ENCODE measurements at regions not wholly inside any gene's neighbourhood (a gene's known extent, or its start where the extent isn't known, plus 50 kb on each side); places are given as distances from the start of the nearest gene placed in this dataset.

DNA sequence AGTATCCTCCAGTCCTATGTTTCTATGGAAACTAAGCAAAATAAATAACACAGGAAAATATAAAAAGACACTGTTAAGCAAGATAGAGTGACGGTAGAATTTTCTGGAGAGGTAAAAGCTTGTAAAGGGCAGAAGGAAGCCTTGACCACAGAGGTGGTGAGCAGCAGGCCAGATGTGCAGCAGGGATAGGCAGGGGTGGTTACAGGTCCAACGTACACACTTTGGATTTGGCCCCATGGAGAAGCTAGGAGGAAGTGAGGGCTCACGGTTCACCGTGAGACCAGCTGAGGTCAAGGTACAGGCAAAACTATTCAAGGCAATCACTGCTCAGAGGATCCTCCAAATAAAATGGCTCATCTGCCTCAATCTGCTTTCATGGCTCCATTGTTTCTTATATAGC lies 242.8 kb downstream of the B3GLCT start:
- no peak for DNase-seq

DNA sequence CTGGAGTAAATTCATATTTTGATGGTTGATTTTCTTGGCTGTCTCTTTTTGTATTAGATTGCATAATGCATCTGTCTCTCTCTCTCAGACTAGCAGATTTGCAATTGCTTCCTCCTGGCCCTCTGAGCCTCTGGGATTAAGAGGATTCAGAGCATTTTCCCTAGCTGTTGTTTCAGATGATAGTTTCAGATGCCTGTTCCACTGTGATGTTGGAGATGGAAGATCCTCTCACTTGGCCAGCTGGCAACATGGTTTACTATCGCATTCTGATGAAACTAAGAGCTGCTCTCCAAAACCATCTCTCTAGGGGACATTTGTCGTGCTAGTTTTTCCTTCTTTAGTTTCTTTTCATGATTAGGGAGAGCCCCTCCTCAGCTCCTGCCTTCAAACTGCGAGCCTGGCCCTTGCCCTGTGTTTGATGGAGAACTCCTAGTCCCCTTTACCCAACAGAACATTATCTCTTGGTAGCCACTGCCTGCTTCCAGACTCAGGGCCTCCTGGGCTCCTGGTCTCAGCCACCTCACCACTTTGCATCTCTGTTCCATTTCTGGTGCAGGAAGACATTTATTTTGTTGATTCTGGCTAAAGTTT lies 244.6 kb downstream of the B3GLCT start:
- no peak for DNase-seq

DNA sequence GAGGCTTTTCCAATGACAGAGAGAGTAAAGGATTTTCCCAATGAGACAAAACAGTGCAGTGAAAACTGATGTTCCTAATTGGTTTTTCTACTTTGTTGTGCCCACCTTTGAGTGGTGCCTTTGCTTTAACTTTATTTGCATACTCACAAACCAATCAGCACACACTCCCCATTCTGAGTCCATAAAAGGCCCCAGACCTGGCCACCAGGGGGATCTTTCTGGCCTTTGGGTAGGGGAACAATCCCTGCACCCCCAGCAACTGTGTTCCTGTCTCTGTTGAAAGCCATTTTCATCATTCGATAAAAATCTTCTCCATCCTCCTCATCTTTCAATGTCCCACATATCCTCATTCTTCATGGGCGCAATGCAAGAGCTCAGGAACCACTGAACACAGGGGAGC lies 252.8 kb downstream of the B3GLCT start:
- DNase-seq: no peak

DNA sequence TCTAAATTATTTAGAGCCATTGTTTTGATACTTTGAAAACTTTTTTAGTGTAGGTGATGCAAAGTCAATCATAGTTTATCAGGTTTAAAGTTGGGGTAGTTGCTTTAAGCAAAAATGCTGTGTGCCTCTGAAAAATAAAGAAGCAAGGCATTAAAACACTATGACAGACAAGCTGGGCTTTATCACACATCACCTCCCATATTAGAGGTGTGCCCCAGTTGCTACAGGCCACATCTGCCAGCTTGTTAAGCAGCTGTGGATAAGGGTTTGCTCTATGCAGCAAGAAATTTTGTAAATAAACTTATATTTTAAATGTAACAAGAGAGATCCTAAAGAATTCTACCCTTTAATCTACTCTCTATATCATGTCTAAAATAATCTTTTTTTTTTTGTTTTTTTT lies 255.8 kb downstream of the B3GLCT start:
- DNase-seq: no peak

DNA sequence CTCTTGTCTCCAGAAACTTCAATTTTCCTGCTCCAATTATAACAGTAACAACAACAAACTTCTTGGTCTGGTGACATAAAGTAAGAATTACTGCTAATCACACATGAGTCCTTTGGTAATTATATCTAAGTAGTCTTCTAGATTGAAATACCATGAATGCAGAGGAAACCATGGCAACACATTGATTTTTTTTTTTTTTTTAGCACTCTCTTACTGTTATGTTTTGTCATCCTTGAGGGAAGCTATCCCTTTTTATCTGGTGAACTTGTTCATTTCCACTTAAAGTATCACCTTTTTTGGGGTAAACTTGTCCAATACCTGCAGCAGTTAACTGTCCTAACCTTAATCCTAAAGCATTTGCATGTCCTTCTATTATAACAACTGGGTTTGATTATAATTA lies 256.3 kb downstream of the B3GLCT start:
- no peak for DNase-seq

DNA sequence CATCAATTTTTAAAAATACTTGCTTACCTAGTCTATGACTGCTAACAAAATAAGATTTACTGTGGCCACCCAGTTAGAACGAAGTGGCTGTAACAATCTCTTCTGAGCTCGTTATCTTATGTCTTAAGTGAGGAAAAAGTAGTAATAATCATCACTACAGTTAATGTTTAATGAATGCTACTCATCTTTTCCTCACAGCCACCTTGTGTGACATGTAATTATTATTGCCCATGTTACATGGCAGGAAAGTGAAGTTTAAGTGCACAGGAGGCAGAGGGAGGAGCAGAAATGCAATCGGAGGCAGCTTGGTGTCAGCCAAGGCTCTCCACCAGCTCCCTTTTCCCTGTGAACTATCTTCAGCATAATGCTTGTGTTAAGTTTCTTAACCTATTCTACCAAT lies 260.3 kb downstream of the B3GLCT start:
- no peak for DNase-seq

DNA sequence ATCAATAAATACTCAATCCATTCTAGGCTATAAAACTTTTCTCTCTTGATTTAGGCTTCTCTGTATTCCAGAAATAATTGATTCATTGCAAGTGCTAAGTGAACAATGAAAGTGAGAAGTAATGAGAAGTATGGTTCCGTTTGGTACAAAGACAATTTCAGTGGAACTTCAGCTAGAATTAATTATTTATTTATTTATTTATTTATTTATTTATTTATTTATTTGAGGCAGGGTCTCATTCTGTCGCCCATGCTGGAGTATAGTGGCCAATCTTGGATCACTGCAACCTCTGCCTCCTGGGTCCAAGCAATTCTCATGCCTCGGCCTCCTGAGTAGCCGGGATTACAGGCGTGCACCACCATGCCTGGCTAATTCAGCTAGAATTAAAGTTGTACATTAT lies 262.1 kb downstream of the B3GLCT start:
- DNase-seq: no peak

DNA sequence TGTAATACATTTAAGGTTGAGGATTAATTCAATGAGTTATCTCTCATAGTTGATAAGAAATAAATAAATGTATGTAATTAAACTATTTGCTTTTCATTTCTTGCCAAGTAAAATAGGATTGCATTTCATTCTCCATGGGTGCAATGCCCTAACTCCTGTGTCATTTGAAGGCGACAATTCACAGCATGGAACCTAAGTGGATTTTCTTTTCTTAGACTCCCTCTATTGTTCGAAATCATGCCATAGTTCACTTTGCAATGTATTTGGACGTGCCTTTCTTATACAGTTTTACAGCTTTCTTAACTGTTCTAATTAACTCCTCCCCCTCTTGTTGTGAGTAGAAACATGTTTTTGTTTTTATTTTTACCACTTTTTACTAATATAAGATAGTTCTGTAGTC lies 263.0 kb downstream of the B3GLCT start:
- no peak for DNase-seq

DNA sequence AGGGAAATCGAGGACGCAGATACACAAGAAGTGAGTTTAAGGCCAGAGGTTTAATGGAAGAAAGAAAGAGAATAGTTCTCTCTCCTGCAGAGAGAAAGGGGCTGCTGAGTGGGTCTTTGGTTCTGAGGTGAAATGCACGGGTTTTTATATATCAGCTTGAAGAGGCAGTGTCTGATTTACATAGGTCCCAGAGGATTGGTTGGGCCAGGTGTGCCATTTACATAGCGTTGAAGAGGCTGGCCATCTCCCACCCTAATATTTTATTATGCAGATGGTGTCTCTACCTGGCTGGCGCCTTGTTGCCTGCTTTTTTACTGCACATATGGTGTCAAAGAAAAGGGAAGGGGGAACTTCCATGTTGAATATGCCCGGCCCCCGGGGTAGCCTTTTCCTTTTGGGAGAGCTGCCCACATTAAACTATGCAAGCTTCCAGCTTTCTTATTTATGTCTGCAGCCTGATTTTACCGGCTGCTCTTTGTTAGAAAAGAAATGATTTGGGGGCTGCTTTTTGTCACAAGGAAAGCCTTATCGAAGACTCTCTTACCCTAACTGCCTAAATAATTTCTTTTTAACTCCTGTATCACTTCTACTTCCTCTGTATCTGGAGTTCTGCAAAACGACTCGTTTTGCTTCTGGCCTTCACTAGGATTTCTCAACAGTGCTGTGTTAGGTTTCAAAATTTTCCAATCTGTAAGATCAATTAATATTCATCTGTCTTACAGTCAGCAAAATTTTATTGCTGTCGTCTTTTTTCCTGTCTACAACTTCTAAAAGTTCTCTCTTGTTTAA lies 268.5 kb downstream of the B3GLCT start:
- DNase-seq: no peak

DNA sequence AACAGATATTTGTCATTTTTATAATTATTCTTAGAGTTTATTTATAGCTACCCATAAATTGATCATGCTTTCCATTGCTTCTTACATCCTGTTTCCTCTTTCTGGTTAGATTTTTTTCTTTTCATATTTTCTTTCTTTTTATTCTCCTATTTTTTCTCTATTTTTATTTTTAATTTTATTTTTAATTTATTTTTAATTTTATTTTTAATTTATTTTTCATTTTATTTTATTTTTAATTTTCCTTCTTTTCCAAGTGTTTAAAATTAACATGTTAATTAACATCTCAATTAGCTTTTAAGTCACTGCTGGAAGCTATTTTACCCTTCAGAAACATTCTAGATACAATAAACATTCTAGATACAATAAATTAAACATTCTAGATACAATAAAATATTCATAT lies 269.6 kb downstream of the B3GLCT start:
- DNase-seq: no peak

DNA sequence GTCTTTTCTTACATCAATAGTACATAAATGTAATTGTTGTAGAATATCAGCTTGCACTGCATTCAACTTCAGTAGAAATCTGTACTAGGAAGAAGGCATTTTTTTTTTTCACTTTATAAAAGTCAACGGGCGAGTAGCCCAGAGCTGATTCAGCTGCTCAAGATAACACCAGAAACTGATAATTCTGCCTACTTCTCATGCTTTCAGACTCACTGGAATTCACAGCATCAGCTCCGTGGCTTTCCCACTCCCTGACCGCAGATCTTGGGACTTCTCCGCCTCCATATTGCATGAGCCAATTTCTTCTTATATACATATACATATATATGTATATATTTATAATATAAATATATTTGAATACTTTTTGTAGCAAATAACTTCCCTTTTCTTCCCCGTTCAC lies 263.1 kb upstream of the RXFP2 start:
- DNase-seq: no peak

DNA sequence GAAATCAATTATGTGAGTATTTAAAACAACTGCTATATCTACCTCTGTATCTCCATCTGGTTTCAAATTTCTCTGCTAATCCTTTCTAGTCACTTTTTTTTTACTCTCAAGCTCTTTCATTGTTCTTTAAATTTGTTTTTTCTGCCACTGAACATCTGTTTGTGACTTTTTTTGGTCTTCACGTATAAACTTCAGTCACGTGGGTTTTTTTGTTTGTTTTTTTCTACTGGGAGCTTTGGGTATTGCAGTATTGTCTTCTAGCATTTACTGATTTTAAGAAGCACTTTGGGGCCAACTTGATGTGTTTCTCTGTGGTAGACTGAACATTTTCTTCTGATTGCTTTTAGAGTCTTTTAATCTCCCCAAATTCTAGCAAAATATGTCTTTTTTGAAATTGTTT lies 262.6 kb upstream of the RXFP2 start:
- no peak for DNase-seq

DNA sequence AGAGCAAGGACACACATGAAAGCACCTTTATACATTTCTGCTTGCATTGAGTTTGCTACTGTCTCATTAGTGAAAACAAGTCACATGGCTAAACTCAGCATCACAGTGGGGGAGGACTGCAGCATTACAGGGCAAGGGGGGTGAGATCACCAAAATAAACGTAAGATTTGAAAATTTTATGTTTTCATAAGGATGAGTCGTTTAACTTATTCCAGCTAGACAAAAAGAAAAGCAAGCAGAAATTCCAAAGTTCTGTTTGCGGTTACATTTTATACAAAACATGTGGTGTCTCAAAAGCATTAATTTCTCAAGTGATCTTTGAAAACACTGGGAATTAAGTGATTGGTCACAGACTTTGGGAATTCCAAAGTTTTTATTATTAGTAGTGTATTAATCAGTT lies 261.4 kb upstream of the RXFP2 start:
- DNase-seq: no peak

DNA sequence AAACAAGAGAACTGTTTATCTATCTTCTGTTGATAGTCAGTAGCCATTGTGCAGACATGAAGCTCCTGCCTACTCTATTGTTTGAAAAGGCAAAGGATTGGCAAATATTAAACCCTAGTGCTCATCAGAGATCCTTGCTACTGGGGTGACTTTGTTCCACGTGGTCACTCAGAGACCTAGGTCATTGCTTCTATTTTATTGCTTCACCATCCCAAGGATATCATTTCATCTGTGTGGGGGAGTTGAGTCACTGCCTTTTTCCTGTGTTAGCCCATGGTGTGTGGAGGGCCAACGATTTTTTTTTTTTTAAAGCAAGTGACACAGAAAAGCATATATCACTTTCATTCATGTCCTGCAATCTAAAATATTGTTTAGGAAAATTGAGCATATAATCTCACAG lies 254.1 kb upstream of the RXFP2 start:
- DNase-seq: no peak

DNA sequence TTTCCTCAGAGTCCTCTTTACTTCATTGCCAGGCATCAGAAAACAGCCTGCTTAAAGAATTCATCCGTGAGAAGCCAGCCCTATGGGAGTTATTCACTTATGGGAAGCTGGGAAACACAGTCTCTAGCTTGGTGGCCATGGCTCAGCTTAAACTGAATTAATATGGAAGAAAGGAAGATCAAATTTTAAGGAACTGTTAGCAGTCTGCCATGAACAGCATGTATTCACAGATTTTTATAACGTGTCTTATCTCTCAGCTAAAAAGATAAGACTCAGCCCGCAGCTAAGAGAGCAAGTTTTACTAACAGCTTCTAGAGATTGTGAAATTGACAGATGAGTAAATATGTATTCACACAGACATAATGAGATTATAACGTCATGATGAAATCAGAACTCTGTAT lies 253.7 kb upstream of the RXFP2 start:
- no peak for DNase-seq

DNA sequence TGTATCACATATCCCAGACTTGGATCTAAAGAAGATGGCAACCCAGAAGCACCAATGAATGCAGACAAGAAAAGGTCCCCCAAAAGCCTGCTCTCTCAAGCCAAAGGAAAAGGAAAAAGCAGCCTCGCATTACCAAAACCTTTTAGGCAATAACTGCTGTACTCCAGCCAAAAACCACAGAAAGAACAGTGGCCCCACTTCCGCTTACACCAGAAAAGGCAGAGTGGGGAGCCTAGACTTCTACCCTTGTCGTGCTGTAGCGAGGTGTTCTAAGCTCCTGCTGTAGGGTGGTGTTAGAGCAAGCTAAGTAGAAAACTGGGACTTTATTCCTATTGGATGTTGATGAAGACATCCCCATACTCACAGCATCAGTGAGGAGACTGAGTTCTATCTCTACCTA lies 244.0 kb upstream of the RXFP2 start:
- no peak for DNase-seq

DNA sequence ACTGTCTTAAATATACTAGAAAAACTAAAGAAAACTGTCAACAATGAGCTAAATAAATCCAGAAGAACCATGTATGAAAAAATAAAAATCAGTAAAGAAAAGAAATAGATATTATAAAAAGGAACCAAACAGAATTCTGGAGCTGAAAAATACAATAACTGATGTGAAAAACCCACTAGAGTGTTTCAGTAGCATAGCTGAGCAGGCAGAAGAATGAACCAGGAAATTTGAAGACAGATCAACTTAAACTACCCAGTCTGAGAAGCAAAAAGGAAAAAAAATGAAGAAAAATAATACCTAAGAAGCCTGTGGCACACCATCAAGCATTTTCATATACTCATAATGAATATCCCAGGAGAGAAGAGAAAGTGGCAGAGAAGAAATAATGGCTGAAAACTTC lies 240.1 kb upstream of the RXFP2 start:
- no peak for DNase-seq

DNA sequence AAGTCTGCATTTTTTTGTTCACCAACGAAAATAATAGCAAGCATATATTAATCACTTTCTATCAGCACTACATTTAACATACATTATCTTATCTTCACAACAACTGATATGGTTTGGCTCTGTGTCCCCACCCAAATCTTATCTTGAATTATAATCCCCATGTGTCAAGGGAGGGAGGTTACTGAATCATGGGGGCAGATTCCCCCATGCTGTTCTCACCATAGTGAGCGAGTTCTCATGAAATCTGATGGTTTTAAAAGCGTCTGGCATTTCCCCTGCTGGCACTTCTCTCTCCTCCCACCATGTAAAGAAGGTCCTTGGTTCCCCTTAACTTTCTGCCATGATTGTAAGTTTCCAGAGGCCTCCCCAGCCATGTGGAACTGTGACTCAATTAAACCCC lies 235.7 kb upstream of the RXFP2 start:
- no peak for DNase-seq

DNA sequence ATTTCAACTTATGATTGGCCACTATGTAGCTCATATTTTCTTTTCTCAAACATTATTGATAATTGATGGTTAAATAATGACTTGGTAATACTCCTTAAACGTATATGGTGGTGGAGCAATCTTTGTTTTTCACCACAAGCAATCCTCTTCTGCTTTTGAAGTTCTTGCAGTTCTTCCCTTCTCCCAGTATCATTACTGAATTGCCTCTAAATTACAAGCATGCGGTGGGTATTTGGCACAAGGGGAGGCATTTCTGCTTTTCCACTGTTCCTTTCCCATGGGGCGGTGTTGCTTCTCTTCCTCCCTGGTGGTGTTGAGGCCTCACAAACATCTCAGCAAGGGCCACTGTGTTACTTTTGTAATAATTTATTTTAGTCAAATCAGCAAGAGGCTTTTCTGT lies 234.4 kb upstream of the RXFP2 start:
- no peak for DNase-seq

DNA sequence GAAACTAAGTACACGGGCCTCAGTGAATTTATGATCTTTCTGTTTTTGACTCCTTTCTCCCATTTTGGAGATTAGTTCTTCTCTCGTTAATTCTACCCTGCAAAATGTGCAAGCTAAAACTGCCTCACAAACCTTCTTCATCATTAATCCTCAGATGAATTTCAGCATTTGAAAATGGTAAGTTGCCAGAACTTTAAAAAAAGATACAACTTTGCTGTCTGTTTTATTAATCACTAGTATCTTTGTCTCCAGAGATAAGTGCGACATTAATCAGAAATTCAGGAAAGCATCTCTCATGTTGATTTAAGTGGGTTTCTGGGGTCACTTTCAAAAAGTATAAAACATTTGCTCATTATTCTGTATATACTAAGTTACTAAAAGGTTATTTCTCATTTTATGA lies 227.0 kb upstream of the RXFP2 start:
- DNase-seq: no peak

DNA sequence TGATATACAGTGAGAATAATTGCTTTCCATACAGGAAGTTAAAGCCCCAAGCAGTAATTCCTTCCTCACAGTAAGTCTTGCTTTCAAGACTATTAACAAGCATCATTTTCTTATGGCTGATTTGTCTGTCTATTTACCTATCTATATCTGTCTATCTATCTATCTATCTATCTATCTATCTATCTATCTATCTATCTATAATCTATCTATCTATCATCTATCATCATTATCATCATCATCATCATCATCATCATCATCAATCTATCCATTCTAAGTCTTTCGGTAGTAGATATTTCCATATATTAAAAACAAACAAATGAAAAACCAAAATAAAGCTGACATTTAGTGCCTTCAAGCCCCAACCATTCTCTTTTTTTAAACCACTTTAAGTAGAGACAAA lies 224.4 kb upstream of the RXFP2 start:
- DNase-seq: no peak

DNA sequence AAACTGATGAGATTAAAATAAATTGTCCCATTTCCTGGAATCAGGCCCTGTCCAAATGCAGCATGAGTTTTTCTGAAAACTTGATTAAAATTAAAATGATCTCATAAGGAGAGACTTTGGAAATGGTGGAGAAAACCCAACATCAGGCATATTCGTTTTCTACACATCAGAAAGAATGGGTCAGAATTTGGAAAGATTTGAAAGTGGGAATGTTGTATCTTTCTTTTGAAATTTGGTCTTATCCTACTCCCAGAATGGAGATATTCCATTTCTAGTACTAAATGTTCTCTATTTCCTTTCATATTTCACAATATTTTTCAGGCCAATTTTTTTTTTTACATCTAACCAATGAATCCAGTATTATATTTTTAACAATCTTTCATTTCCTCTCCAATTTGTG lies 223.9 kb upstream of the RXFP2 start:
- no peak for DNase-seq

DNA sequence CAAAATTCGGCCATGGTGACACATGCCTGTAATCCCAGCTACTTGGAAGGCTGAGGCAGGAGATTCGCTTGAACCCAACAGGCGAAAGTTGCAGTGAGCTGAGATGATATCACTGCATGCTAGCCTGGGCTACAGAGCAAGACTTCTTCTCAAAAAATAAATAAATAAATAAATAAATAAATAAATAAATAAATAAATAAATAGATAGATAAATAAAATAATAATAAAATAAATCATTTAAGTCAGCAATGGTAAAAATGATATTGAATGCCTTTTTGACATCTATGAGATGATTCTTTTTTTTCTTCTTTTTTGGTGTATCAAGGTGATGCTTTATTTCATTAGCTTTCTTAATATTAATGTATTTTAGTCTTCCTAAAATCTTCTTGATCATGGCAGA lies 221.7 kb upstream of the RXFP2 start:
- DNase-seq: no peak

DNA sequence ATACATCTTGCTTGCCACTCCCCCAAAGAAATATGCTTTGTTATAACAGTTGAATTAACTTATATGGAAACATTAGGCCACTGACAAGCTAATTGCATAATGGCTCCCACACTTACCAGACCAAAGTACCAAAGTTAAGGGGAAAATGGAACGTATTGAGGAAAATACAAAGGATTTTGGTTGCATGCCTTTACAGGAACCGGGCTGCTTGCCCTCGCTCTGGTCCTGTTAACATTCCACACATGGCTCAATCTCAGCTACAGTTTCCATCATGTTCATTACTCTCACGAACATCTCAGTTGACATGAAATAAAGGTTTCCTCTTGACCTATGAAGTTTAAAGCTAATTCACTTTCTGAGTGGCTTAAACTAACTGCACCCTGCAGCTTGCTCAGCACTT lies 220.7 kb upstream of the RXFP2 start:
- DNase-seq: no peak

DNA sequence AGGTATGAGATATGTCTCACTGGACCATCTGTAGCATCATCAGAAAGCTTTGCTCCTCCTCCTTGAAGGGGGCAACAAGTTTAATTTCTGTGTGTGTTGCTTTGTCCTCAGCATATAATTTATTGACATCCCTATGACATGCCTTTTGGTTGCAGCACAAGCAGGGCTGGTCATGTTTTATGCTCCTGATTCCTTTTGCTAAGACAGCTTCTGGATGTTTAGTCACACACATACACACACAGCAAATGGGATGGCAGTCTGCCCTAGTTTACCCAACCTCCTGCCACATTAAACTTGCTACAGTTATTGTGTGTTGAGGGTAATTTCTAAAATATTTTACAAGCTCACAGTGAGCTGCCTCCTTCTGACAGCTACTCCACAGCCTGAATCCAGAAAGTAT lies 217.9 kb upstream of the RXFP2 start:
- DNase-seq: no peak
